GM23248 (cell line): ENCODE measurements at regions not wholly inside any gene's neighbourhood (a gene's known extent, or its start where the extent isn't known, plus 50 kb on each side); places are given as distances from the start of the nearest gene placed in this dataset.

Experiments
- DNase-seq: peaks from one replicate; pipeline ENCODE4 v3.0.0-alpha.2; 2015
- H2AFZ ChIP-seq: fragments of 200-600 bp; sonication (generic); 2 replicates; pipeline ENCODE4 v1.6.1; 2016; ENCODE audit warnings: antibody characterized with exemption
- H3F3A ChIP-seq: fragments of 200-600 bp; sonication (generic); 2 replicates; pipeline ENCODE4 v1.6.1; 2016; ENCODE audit warnings: mild to moderate bottlenecking, antibody characterized with exemption, mixed run types; ENCODE audit not compliant: insufficient read depth
- H3K27ac ChIP-seq: fragments of 200-600 bp; sonication (generic); 2 replicates; pipeline ENCODE4 v1.5.1; 2016; ENCODE audit warnings: mild to moderate bottlenecking
- H3K27me3 ChIP-seq: fragments of 200-600 bp; sonication (generic); replicated peaks from 2 replicates; pipeline ENCODE4 v1.6.1; 2016; ENCODE audit warnings: mild to moderate bottlenecking; ENCODE audit not compliant: insufficient read depth
- H3K36me3 ChIP-seq: fragments of 200-600 bp; sonication (generic); 2 replicates; pipeline ENCODE4 v1.6.1; 2016; ENCODE audit warnings: low read depth, mild to moderate bottlenecking
- H3K4me1 ChIP-seq: fragments of 200-600 bp; sonication (generic); 2 replicates; pipeline ENCODE4 v1.6.1; 2016; ENCODE audit warnings: mild to moderate bottlenecking; ENCODE audit not compliant: insufficient read depth
- H3K4me2 ChIP-seq: fragments of 200-600 bp; sonication (generic); one replicate; pipeline ENCODE4 v1.6.1; 2016; ENCODE audit warnings: mild to moderate bottlenecking; ENCODE audit not compliant: unreplicated experiment
- H3K4me3 ChIP-seq: fragments of 200-600 bp; sonication (generic); 2 replicates; pipeline ENCODE4 v1.5.1; 2016; ENCODE audit warnings: mild to moderate bottlenecking
- H3K79me2 ChIP-seq: fragments of 200-600 bp; sonication (generic); 2 replicates; pipeline ENCODE4 v1.6.1; 2016; ENCODE audit warnings: mild to moderate bottlenecking; ENCODE audit not compliant: insufficient read depth
- H3K9ac ChIP-seq: fragments of 200-600 bp; sonication (generic); 2 replicates; pipeline ENCODE4 v1.6.1; 2016; ENCODE audit warnings: mild to moderate bottlenecking
- H3K9me2 ChIP-seq: fragments of 200-600 bp; sonication (generic); 2 replicates; pipeline ENCODE4 v1.6.1; 2016; ENCODE audit warnings: mixed run types, mild to moderate bottlenecking, moderate library complexity; ENCODE audit not compliant: insufficient read depth
- H3K9me3 ChIP-seq: fragments of 200-600 bp; sonication (generic); one replicate; pipeline ENCODE4 v1.6.1; 2017; ENCODE audit warnings: low read depth
- H4K20me1 ChIP-seq: fragments of 200-600 bp; sonication (generic); 2 replicates; pipeline ENCODE4 v1.6.0; 2016; ENCODE audit not compliant: insufficient read depth
- EZH2 ChIP-seq: fragments of 200-600 bp; sonication (generic); IDR thresholded peaks from 2 replicates; pipeline ENCODE4 v1.6.1; 2018; ENCODE audit warnings: antibody characterized with exemption, mild to moderate bottlenecking; ENCODE audit not compliant: insufficient read depth, poor library complexity, severe bottlenecking
- EZH2phosphoT487 ChIP-seq: fragments of 200-600 bp; sonication (generic); IDR thresholded peaks from 2 replicates; pipeline ENCODE4 v1.6.1; 2018; ENCODE audit warnings: antibody characterized with exemption, moderate library complexity, mild to moderate bottlenecking, low read depth; ENCODE audit not compliant: insufficient read depth
- WGBS, 2 experiments: methylation state at CpG; one replicate each; pipeline ENCODE4 v1.1.6; 2015 to 2017; ENCODE audit warnings: low lambda C conversion rate in 2 of 2, low coverage in 1 of 2; ENCODE audit errors: missing lambda C conversion rate in 2 of 2; 5-methylcytosine and 5-hydroxymethylcytosine counted together
- in situ Hi-C: fragments of 300-500 bp; cut with MboI; formaldehyde crosslinking; loops from 2 replicates; pipeline ENCODE4 v1.15.0; 2020

DNA sequence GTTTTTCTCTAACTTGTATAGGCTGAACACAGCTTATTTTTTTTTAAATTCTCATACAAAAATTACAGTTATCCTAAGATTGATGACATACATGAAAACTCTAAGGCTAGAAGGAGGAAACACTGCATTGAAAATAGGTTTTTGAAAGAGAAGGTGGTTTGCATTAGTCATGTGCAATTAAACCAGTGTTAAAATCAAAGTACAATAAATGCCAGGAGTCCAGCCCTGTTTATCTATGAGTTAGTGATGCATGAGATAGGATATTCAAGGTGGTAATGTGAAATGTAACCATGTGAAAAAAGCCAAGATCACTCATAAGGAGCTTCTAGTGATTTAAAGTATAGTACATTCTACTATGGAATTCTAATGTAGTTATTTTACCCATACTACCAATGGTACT lies 444.9 kb upstream of the CYLC2 start:
- Histone ChIP-seq H3K4me1 (no peaks in the 10 kb centered on the region), H3K27me3 (no peaks in the 10 kb centered on the region), H3K4me2 (no peak overlapping the region), H3K9me3 (peaks cover 4% of the 10 kb centered on the region), H3F3A (no peaks in the 10 kb centered on the region), H3K27ac (no peak overlapping the region), H2AFZ (no peak overlapping the region), H3K9ac (no peak overlapping the region), H3K36me3 (no peaks in the 10 kb centered on the region), H3K4me3 (no peak overlapping the region), H3K79me2 (no peaks in the 10 kb centered on the region), H3K9me2 (no peaks in the 10 kb centered on the region), H4K20me1 (no peaks in the 10 kb centered on the region)
- in situ Hi-C loops = no loop called here
- TF ChIP-seq EZH2 (no peak), EZH2phosphoT487 (no peak)
- no peak for DNase-seq

DNA sequence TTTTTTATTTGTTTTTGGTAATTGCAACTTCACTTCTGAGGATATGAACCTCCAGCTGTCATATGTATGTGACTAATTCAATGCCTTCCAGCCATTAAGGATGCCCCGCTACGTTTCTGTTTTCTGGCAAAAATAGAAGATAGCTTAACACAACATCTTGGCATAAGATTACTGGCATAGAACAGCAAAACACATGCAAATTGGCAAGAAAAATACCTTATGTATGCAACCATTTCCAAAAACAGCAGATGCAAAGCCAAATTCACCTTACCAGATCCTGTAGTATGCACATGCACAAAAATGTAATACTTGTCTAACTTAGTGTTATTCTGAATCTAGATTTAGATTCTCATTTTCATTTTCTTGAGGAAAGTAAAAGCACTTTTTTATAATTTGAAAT lies 461.1 kb upstream of the CYLC2 start:
- WGBS, 2 experiments = 32 to 35% methylated on average over 2 of the region's 2 CpGs
- Histone ChIP-seq H3K9me2 (no peaks in the 10 kb centered on the region), H3K4me2 (no peak overlapping the region), H3K9ac (no peak overlapping the region), H3F3A (no peaks in the 10 kb centered on the region), H3K4me1 (no peaks in the 10 kb centered on the region), H3K36me3 (no peaks in the 10 kb centered on the region), H3K27me3 (no peaks in the 10 kb centered on the region), H4K20me1 (no peaks in the 10 kb centered on the region), H3K4me3 (no peak overlapping the region), H2AFZ (no peak overlapping the region), H3K27ac (no peak overlapping the region), H3K9me3 (no peaks in the 10 kb centered on the region), H3K79me2 (no peaks in the 10 kb centered on the region)
- no peak for TF ChIP-seq EZH2phosphoT487
- in situ Hi-C loops = no loop called here
- no peak for DNase-seq

DNA sequence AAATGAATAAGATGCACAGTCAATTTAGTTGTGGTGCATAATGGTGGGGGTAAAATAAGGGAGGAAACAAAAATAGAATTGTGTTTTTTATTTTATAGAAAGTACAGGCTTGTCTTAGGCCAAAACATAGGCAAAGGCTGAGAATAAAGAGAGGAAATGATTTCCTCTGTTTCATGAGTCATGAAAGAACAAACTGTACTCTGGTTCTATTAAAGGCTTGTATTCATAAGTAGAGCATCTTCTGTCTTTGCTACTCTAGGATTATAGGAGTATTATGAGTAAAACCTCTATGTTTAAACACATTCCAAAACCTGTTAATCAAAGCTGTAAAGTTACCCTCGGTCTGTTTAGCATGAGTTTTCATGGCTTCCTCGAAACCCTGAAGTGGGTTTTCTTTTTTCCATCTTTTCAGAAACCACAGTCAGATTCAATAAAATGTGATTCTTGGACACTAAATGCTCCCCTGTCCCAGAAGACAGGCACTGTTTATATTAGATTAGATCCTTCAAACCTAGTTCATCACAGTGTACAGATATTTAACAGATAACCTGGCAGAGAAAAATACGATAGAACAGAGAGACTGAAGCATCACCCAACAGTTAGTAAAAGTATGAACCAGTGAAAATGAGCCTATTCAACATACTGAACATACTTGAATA lies 473.9 kb upstream of the CYLC2 start:
- DNase-seq = no peak
- no peak overlapping the region for H3K9ac ChIP-seq
- TF ChIP-seq EZH2 (no peak), EZH2phosphoT487 (no peak)
- no peak overlapping the region for H2AFZ ChIP-seq
- no peaks in the 10 kb centered on the region for H3K9me2 ChIP-seq
- 16 to 21% methylated on average over 3 of the region's 3 CpGs for WGBS, 2 experiments
- H3K4me2 ChIP-seq = no peak overlapping the region
- H4K20me1 ChIP-seq = no peaks in the 10 kb centered on the region
- no peaks in the 10 kb centered on the region for H3F3A ChIP-seq
- in situ Hi-C loops = no loop called here
- H3K27ac ChIP-seq = no peak overlapping the region
- H3K36me3 ChIP-seq = no peaks in the 10 kb centered on the region
- no peaks in the 10 kb centered on the region for H3K9me3 ChIP-seq
- H3K4me1 ChIP-seq = no peaks in the 10 kb centered on the region
- no peak overlapping the region for H3K4me3 ChIP-seq
- H3K27me3 ChIP-seq = no peaks in the 10 kb centered on the region
- no peaks in the 10 kb centered on the region for H3K79me2 ChIP-seq

DNA sequence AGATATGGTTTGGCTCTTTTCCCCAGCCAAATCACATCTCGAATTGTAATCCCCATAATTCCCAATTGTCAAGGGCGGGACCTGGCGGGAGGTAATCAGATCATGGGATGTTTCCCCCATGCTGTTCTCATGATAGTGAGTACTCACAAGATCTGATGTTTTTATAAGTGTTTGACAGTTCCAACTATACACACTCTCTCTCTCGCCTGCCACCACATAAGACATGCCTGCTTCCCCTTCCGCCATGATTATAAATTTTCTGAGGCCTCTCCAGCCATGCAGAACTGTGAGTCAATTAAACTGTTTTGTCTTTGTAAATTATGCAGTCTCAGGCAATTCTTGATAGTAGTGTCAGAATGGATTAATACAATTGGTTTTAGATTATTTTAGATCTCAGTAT lies 475.7 kb upstream of the CYLC2 start:
- Histone ChIP-seq H3F3A (no peaks in the 10 kb centered on the region), H3K27ac (no peak overlapping the region), H3K4me3 (no peak overlapping the region), H3K79me2 (no peaks in the 10 kb centered on the region), H3K4me1 (no peaks in the 10 kb centered on the region), H3K36me3 (no peaks in the 10 kb centered on the region), H2AFZ (no peak overlapping the region), H3K4me2 (no peak overlapping the region), H4K20me1 (no peaks in the 10 kb centered on the region), H3K27me3 (no peaks in the 10 kb centered on the region), H3K9ac (no peak overlapping the region), H3K9me2 (no peaks in the 10 kb centered on the region), H3K9me3 (no peaks in the 10 kb centered on the region)
- DNase-seq = no peak
- TF ChIP-seq EZH2 (no peak), EZH2phosphoT487 (no peak)
- 19 to 25% methylated on average over 5 of the region's 5 CpGs for WGBS, 2 experiments
- in situ Hi-C loops = no loop called here

DNA sequence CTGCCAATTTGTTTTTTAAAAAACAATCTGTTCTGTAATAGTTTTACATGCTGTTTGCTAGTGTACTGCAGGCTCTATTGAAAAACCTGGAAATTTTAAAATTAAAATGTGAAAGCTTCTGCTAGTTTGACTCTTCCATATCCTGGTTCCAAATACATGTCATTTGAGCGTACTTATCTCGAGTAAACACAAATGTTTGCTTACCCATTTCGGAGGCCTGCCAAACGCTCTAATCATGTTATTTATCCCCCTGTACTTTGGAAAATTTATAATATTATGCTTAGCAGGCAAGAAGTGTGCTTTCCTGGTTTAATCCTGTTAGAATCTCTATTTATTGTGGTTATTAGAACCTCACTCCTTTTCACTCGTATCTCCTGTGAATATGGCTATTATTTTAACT lies 476.8 kb upstream of the CYLC2 start:
- no peak overlapping the region for H3K9ac ChIP-seq
- no peak for DNase-seq
- WGBS, 2 experiments = 26 to 33% methylated on average over 5 of the region's 5 CpGs
- no peak overlapping the region for H2AFZ ChIP-seq
- H3K27ac ChIP-seq = no peak overlapping the region
- H3K4me3 ChIP-seq = no peak overlapping the region
- no peaks in the 10 kb centered on the region for H3K4me1 ChIP-seq
- in situ Hi-C loops = no loop called here
- H3K27me3 ChIP-seq = no peaks in the 10 kb centered on the region
- no peaks in the 10 kb centered on the region for H3K9me2 ChIP-seq
- TF ChIP-seq EZH2phosphoT487 (no peak), EZH2 (no peak)
- H3K9me3 ChIP-seq = no peaks in the 10 kb centered on the region
- H3K36me3 ChIP-seq = no peaks in the 10 kb centered on the region
- no peaks in the 10 kb centered on the region for H3K79me2 ChIP-seq
- no peaks in the 10 kb centered on the region for H4K20me1 ChIP-seq
- H3K4me2 ChIP-seq = no peak overlapping the region
- H3F3A ChIP-seq = no peaks in the 10 kb centered on the region
